IMR-90 (cell line): ENCODE measurements at regions not wholly inside any gene's neighbourhood (a gene's known extent, or its start where the extent isn't known, plus 50 kb on each side); places are given as distances from the start of the nearest gene placed in this dataset.

Experiments
- ATAC-seq: fragments of 200-7000 bp; cut with Tn5 transposase; 2 replicates; pipeline ENCODE4 v1.9.1; 2020; ENCODE audit warnings: low read depth, mild to moderate bottlenecking, moderate library complexity
- BruUV-seq: library from RNA; stranded (reverse); fragments of 400-500 nt; replicated peaks from 2 replicates; lab custom pipeline; 2021; lab: Mats Ljungman, UMichigan
- CTCF ChIA-PET: fragments of 300-600 bp; formaldehyde crosslinking; extraction: SDS; loops from one replicate; lab custom pipeline; 2021; ENCODE audit warnings: antibody characterized with exemption; lab: Yijun Ruan, JAX
- POLR2A ChIA-PET: fragments of 300-600 bp; sonication (Branson Sonifier 250); formaldehyde crosslinking; loops from one replicate; lab custom pipeline; 2022; ENCODE audit warnings: antibody characterized with exemption; ENCODE audit not compliant: unreplicated experiment; lab: Charles Lee
- DNase-seq: peaks from one replicate; pipeline ENCODE4 v3.0.0; 2013
- H2AFZ ChIP-seq: replicated peaks from 2 replicates; pipeline ENCODE3; 2013; ENCODE audit warnings: low read length, mild to moderate bottlenecking; ENCODE audit not compliant: poor library complexity
- H2AK5ac ChIP-seq: 2 replicates; pipeline ENCODE4 v1.6.1; 2013; ENCODE audit warnings: low read depth, low read length, inconsistent platforms
- H2AK9ac ChIP-seq: replicated peaks from 2 replicates; pipeline ENCODE3; 2013; ENCODE audit warnings: mild to moderate bottlenecking, low read depth, low read length, moderate library complexity; ENCODE audit not compliant: poor library complexity
- H2BK120ac ChIP-seq: 2 replicates; pipeline ENCODE4 v1.6.1; 2013; ENCODE audit warnings: low read depth, low read length, inconsistent platforms
- H2BK15ac ChIP-seq: 3 replicates; pipeline ENCODE4 v1.6.1; 2013; ENCODE audit warnings: low read depth, low read length, inconsistent platforms
- H2BK20ac ChIP-seq: 2 replicates; pipeline ENCODE4 v1.6.1; 2013; ENCODE audit warnings: low read depth, mild to moderate bottlenecking, inconsistent platforms, low read length, moderate library complexity
- H2BK5ac ChIP-seq: 2 replicates; pipeline ENCODE4 v1.6.1; 2013; ENCODE audit warnings: mild to moderate bottlenecking, low read depth, low read length, inconsistent platforms; ENCODE audit not compliant: poor library complexity, severe bottlenecking
- H3K14ac ChIP-seq: replicated peaks from 2 replicates; pipeline ENCODE4 v1.6.1; 2013; ENCODE audit warnings: low read depth, low read length, inconsistent platforms
- H3K18ac ChIP-seq: 2 replicates; pipeline ENCODE4 v1.6.1; 2013; ENCODE audit warnings: low read depth, low read length, control low read depth
- H3K23ac ChIP-seq: 2 replicates; pipeline ENCODE4 v1.6.1; 2013; ENCODE audit warnings: low read depth, low read length, inconsistent platforms
- H3K27ac ChIP-seq: 2 replicates; pipeline ENCODE4 v1.5.1; 2013; ENCODE audit warnings: mild to moderate bottlenecking, control low read depth, low read length; ENCODE audit not compliant: insufficient read depth
- H3K27me3 ChIP-seq: 2 replicates; pipeline ENCODE4 v1.6.1; 2013; ENCODE audit warnings: low read length; ENCODE audit not compliant: control insufficient read depth, insufficient read depth
- H3K36me3 ChIP-seq: 2 replicates; pipeline ENCODE4 v1.6.1; 2013; ENCODE audit warnings: low read length, mixed read lengths; ENCODE audit not compliant: control insufficient read depth, insufficient read depth
- H3K4ac ChIP-seq: 2 replicates; pipeline ENCODE4 v1.6.1; 2013; ENCODE audit warnings: low read depth, low read length, inconsistent platforms
- H3K4me1 ChIP-seq: 2 replicates; pipeline ENCODE4 v1.6.1; 2013; ENCODE audit warnings: low read length, mixed read lengths; ENCODE audit not compliant: control insufficient read depth, insufficient read depth
- H3K4me2 ChIP-seq: 2 replicates; pipeline ENCODE4 v1.6.1; 2013; ENCODE audit warnings: low read depth, mild to moderate bottlenecking, control low read depth, low read length, moderate library complexity
- H3K4me3 ChIP-seq: 2 replicates; pipeline ENCODE4 v1.5.1; 2013; ENCODE audit warnings: low read depth, mild to moderate bottlenecking, control low read depth, low read length, moderate library complexity; ENCODE audit not compliant: insufficient read depth
- H3K56ac ChIP-seq: 2 replicates; pipeline ENCODE4 v1.6.1; 2013; ENCODE audit warnings: low read length, inconsistent platforms; ENCODE audit not compliant: insufficient read depth; ENCODE audit errors: extremely low read depth
- H3K79me1 ChIP-seq, 2 experiments: 2 replicates each; pipeline ENCODE4 v1.6.1; 2013; ENCODE audit warnings: low read length in 2 of 2, inconsistent platforms in 1 of 2, low read depth in 1 of 2
- H3K9ac ChIP-seq: 2 replicates; pipeline ENCODE4 v1.6.1; 2013; ENCODE audit warnings: low read depth, low read length, control low read depth
- H3K9me1 ChIP-seq: 2 replicates; pipeline ENCODE4 v1.6.1; 2013; ENCODE audit warnings: low read length, inconsistent platforms; ENCODE audit not compliant: insufficient read depth
- H3K9me3 ChIP-seq: 2 replicates; pipeline ENCODE4 v1.6.1; 2013; ENCODE audit warnings: low read length; ENCODE audit not compliant: control insufficient read depth, insufficient read depth
- H4K20me1 ChIP-seq: 2 replicates; pipeline ENCODE4 v1.6.1; 2013; ENCODE audit warnings: low read length, inconsistent platforms; ENCODE audit not compliant: insufficient read depth
- H4K5ac ChIP-seq: 2 replicates; pipeline ENCODE4 v1.6.1; 2013; ENCODE audit warnings: mild to moderate bottlenecking, low read depth, low read length, control low read depth
- H4K8ac ChIP-seq, 2 experiments: 2 replicates each; pipeline ENCODE4 v1.6.1; 2013; ENCODE audit warnings: low read depth in 2 of 2, low read length in 2 of 2, control low read depth in 1 of 2, inconsistent platforms in 1 of 2
- H4K91ac ChIP-seq: 2 replicates; pipeline ENCODE4 v1.6.1; 2013; ENCODE audit warnings: low read depth, low read length, inconsistent platforms; ENCODE audit not compliant: insufficient read depth
- CEBPB ChIP-seq: IDR thresholded peaks from 2 replicates; pipeline ENCODE4 v1.6.1; 2012; ENCODE audit warnings: low read depth, low read length, improper control_type of control experiment
- MXI1 ChIP-seq: IDR thresholded peaks from 2 replicates; pipeline ENCODE4 v1.6.1; 2012; ENCODE audit warnings: low read depth, mild to moderate bottlenecking, low read length, moderate library complexity, borderline replicate concordance
- RCOR1 ChIP-seq: IDR thresholded peaks from 2 replicates; pipeline ENCODE4 v1.6.1; 2012; ENCODE audit warnings: mild to moderate bottlenecking, low read length, improper control_type of control experiment; ENCODE audit not compliant: insufficient replicate concordance
- dilution Hi-C: fragments of 300-500 bp; cut with HindIII; formaldehyde crosslinking; loops from one replicate; pipeline ENCODE4 v1.14.3; 2018; ENCODE audit warnings: low sequenced_read_pairs; ENCODE audit not compliant: unreplicated experiment
- in situ Hi-C: fragments of 300-500 bp; cut with MboI; formaldehyde crosslinking; loops from 3 replicates; pipeline ENCODE4 v1.14.3; 2019; ENCODE audit warnings: low sequenced_read_pairs, inconsistent platforms, mixed read lengths
- intact Hi-C: fragments of 100-400 bp; cut with micrococcal nuclease; formaldehyde crosslinking; loops from 2 replicates; pipeline ENCODE4 v1.10.0; 2022

DNA sequence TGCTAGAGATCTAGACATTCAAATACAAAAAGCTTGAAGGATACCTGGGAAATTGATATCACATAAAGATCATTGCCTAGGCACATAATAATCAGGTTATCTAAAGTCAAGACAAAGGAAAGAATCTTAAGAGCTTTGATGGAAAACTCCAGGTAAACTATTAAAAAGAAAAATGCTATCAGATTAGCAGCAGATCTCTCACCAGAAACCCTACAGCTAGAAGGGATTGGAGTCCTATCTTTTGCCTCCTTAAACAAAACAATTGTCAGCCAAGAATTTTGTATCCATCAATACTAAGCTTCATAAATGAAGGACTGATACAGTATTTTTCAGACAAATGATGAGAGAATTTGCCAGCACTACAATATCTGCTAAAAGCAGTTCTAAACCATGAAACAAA lies 682.4 kb upstream of the ATXN8OS start:
- DNase-seq (no peak), ATAC-seq (no peak)
- Histone ChIP-seq H2AK5ac (no peak overlapping the region), H3K23ac (no peak overlapping the region), H3K9ac (no peak overlapping the region), H3K18ac (no peak overlapping the region), H3K56ac (no peak overlapping the region), H3K4ac (no peak overlapping the region), H3K9me3 (peaks cover 24% of the 10 kb centered on the region), H3K9me1 (no peaks in the 10 kb centered on the region), H2BK15ac (no peak overlapping the region), H3K4me1 (no peaks in the 10 kb centered on the region), H3K4me3 (no peak overlapping the region), H3K14ac (no peak overlapping the region), H2AFZ (no peak overlapping the region), H4K91ac (no peak overlapping the region), H4K8ac (no peak overlapping the region), H2AK9ac (no peak overlapping the region), H3K27ac (no peak overlapping the region), H2BK20ac (no peak overlapping the region), H3K79me1 (no peaks in the 10 kb centered on the region), H3K4me2 (no peak overlapping the region), H3K27me3 (no peaks in the 10 kb centered on the region), H4K20me1 (no peaks in the 10 kb centered on the region), H3K36me3 (no peaks in the 10 kb centered on the region), H2BK120ac (no peak overlapping the region), H4K5ac (no peak overlapping the region), H2BK5ac (no peak overlapping the region)
- TF ChIP-seq RCOR1 (no peak), CEBPB (no peak), MXI1 (no peak)
- no TSS peak for BruUV-seq
- POLR2A ChIA-PET = no interaction called here
- CTCF ChIA-PET = no interaction called here
- dilution Hi-C loops (no loop called here), in situ Hi-C loops (no loop called here), intact Hi-C loops (no loop called here)
